GM06990 (cell line): ENCODE measurements at regions not wholly inside any gene's neighbourhood (a gene's known extent, or its start where the extent isn't known, plus 50 kb on each side); places are given as distances from the start of the nearest gene placed in this dataset.

Experiments used
- DNase-seq: peaks from one replicate; pipeline ENCODE4 v3.0.0-alpha.2; 2011; ENCODE audit not compliant: insufficient read length; ENCODE audit errors: extremely low read depth
- H3K27me3 ChIP-seq: replicated peaks from 2 replicates; pipeline ENCODE4 v1.6.0; 2011; ENCODE audit warnings: low read length; ENCODE audit not compliant: control insufficient read depth, insufficient read depth
- H3K36me3 ChIP-seq: 2 replicates; pipeline ENCODE4 v1.5.1; 2011; ENCODE audit warnings: low read length; ENCODE audit not compliant: control insufficient read depth, insufficient read depth
- H3K4me3 ChIP-seq: replicated peaks from 2 replicates; pipeline ENCODE4 v1.5.1; 2011; ENCODE audit warnings: low read depth, mild to moderate bottlenecking, control low read depth, low read length
- TF ChIP-seq, protein P1 (sequence below): IDR thresholded peaks from 2 replicates; pipeline ENCODE4 v1.5.1; 2011; ENCODE audit warnings: low read length, control low read depth, mild to moderate bottlenecking, inconsistent platforms; ENCODE audit not compliant: insufficient read depth, poor library complexity, severe bottlenecking

DNA sequence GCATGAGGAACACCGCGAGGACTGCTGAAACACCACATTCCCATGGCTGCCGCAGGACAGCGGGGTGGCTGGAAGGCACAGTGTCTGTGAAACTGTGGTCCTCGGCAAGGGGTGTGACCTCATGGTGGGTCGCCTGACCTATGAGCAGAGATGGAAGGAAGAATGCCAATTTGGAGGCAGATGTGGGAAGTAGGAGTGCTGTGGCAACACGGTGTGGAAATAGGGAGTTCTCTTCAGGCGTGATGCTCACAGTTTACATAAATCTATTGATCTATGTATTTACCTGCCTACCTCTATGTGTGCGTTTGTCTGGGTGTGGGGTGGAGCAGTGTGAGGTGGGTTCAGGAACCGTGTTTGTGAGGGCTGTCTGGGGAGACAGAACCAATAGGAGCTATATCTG is 62.3 kb upstream of the LSM6 start:
- no peak overlapping the region for H3K4me3 ChIP-seq
- TF ChIP-seq, protein P1, sequence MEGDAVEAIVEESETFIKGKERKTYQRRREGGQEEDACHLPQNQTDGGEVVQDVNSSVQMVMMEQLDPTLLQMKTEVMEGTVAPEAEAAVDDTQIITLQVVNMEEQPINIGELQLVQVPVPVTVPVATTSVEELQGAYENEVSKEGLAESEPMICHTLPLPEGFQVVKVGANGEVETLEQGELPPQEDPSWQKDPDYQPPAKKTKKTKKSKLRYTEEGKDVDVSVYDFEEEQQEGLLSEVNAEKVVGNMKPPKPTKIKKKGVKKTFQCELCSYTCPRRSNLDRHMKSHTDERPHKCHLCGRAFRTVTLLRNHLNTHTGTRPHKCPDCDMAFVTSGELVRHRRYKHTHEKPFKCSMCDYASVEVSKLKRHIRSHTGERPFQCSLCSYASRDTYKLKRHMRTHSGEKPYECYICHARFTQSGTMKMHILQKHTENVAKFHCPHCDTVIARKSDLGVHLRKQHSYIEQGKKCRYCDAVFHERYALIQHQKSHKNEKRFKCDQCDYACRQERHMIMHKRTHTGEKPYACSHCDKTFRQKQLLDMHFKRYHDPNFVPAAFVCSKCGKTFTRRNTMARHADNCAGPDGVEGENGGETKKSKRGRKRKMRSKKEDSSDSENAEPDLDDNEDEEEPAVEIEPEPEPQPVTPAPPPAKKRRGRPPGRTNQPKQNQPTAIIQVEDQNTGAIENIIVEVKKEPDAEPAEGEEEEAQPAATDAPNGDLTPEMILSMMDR, result no peak
- no peaks in the 10 kb centered on the region for H3K36me3 ChIP-seq
- no peak for DNase-seq
- no peaks in the 10 kb centered on the region for H3K27me3 ChIP-seq

DNA sequence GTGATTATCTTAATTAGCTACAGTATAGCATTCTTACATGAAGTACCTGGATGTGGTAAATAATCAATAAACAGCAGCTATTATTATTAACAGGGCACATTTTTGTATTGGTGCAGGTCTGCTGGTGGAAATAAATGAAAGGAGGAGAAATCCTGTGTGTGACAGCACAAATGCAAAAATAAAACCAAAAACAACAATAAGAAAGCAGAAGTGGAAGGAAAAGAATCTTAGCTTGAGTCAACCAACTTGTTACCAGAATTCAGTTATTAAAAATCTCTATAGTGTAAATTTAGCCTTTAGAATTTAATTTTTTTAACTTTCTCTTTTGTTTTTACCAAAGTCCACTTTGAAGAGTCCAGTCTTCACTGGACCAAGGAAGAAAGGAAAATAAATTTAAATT is 63.1 kb upstream of the LSM6 start:
- no peak for DNase-seq
- H3K27me3 ChIP-seq, result no peaks in the 10 kb centered on the region
- TF ChIP-seq, protein P1, result no peak
- no peaks in the 10 kb centered on the region for H3K36me3 ChIP-seq
- no peak overlapping the region for H3K4me3 ChIP-seq

DNA sequence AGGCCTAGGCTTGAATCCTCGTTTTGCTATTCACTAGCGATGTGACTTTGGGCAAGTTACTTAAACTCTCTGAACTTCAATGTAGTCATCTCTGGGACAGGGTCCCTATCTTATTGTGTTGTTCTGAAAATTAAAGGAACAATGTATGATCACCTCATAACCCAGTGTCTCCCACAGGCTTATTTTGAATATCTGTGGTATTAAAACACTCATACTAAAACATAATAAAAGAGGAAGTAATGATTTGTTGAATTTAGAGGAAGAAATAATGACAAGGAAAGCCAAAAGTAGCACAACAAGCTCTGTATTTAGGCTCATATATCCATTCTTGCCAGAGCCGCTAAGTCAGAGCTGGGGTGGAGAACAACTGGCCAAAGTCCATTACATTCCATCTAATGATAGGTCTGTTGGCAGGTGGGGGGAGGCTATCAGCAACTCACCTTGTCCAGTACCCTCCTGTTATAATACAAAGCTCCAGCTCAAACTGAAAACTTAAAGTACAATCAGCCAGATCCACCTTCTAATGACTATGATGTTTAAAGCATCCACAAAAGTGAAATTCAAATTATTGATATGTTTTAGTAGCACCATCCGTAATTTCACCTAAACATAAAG is 64.5 kb upstream of the LSM6 start:
- Histone ChIP-seq H3K4me3 (no peak overlapping the region), H3K27me3 (no peaks in the 10 kb centered on the region), H3K36me3 (no peaks in the 10 kb centered on the region)
- TF ChIP-seq, protein P1, result no peak
- DNase-seq, result no peak

DNA sequence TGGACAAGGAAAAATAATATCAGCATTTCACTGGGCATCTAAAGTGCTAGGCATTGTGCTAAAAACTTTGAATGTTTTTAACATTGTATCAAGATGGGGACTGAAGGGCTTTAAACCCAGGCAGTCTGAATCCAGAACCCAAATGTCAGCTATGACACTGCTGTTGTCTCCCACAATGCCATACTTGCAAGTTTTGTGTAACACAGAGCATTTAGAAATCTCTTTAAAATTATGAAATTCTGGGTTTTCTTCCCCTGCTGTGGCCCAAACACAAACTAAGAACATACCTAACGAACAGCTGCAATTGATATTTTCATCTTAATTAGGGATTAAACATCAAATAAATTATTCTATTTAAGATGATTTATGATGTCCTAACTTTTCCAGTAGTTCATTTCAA is 66.8 kb upstream of the LSM6 start:
- TF ChIP-seq, protein P1, result no peak
- no peak overlapping the region for H3K4me3 ChIP-seq
- DNase-seq, result no peak
- H3K36me3 ChIP-seq, result no peaks in the 10 kb centered on the region
- no peaks in the 10 kb centered on the region for H3K27me3 ChIP-seq

DNA sequence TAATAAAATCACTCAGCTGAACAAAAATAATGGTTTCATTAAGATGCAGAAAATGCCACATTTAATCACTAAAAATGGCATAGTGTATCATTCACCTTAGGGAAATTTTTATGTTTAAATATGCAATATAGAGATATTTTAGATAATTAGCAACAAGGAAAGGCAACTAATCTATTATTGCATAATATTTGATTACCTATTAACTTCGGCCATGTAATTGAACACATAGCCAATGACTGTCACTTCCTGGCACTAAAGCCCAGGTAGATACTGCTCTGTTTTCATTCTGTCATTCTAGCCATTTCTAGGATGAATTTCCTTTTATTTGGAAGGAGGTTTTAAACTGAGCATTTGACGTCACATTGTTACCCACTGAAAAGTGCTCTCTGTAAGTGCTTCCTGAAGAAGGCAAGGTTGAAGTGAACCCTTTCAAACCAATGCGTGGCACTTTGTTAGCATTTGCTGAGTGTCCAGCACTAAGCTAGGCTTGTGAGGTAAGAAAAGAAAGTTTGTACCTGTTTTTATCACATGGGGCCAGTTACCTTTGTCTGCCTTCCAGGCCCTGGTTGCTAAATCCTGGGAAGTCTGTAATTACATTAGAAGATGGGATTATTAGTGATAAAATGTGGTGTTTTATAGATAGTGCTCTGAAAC is 67.8 kb upstream of the LSM6 start:
- no peak overlapping the region for H3K4me3 ChIP-seq
- H3K36me3 ChIP-seq, result no peaks in the 10 kb centered on the region
- DNase-seq, result no peak
- TF ChIP-seq, protein P1, result no peak
- no peaks in the 10 kb centered on the region for H3K27me3 ChIP-seq
